22Rv1 (cell line): ENCODE measurements at regions not wholly inside any gene's neighbourhood (a gene's known extent, or its start where the extent isn't known, plus 50 kb on each side); places are given as distances from the start of the nearest gene placed in this dataset.

Experiments
- ZFX ChIP-seq: fragments of 450-650 bp; IDR thresholded peaks from 2 replicates; pipeline ENCODE4 v1.6.1; 2017; ENCODE audit warnings: antibody characterized with exemption, borderline replicate concordance
- TF ChIP-seq, protein P1 (sequence below): fragments of 450-650 bp; IDR thresholded peaks from 2 replicates; pipeline ENCODE4 v1.5.1; 2017; ENCODE audit warnings: mild to moderate bottlenecking

DNA sequence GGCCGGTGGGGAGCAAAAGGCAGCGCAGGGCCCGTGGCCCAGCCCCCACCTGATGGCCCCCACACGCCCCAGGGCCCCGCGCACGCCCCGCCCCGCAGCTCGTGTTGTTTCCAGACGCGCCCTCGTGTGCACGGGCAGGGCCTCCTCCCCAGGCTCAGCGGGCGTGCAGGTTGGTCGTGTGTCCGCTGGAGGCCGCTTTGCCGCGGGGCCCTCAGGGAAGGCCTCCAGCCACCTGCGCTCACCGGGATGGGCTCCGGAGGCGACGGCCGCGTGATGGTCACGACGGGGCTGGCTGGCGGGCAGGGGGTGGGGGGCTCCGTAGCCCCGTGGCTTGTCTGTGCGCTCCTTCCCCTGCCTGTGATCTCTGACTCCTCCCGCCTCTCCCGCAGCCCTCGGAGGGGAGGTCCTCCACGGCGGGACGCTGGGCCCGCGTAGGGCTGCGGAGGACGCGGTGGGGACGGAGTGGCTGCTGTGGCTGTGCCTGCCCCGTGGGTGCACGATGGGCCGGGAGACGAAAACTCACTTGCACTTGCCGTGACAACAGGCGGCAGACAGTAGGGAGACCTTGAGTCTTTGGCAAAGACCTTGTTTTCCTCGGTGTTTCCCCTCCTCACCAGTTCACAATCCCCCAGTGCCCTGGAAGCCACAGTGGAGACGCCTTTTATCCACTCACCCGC is 67.1 kb downstream of the RTP5 start:
- TF ChIP-seq, protein P1, sequence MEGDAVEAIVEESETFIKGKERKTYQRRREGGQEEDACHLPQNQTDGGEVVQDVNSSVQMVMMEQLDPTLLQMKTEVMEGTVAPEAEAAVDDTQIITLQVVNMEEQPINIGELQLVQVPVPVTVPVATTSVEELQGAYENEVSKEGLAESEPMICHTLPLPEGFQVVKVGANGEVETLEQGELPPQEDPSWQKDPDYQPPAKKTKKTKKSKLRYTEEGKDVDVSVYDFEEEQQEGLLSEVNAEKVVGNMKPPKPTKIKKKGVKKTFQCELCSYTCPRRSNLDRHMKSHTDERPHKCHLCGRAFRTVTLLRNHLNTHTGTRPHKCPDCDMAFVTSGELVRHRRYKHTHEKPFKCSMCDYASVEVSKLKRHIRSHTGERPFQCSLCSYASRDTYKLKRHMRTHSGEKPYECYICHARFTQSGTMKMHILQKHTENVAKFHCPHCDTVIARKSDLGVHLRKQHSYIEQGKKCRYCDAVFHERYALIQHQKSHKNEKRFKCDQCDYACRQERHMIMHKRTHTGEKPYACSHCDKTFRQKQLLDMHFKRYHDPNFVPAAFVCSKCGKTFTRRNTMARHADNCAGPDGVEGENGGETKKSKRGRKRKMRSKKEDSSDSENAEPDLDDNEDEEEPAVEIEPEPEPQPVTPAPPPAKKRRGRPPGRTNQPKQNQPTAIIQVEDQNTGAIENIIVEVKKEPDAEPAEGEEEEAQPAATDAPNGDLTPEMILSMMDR = no peak
- TF ChIP-seq ZFX = no peak
